ENCODE measurements at regions not wholly inside any gene's neighbourhood (a gene's known extent, or its start where the extent isn't known, plus 50 kb on each side); places are given as distances from the start of the nearest gene placed in this dataset.

GRCh38 chr4:152156442-152156841 is 379.4 kb downstream of the FBXW7 start:
- DNase-seq = no peak

DNA sequence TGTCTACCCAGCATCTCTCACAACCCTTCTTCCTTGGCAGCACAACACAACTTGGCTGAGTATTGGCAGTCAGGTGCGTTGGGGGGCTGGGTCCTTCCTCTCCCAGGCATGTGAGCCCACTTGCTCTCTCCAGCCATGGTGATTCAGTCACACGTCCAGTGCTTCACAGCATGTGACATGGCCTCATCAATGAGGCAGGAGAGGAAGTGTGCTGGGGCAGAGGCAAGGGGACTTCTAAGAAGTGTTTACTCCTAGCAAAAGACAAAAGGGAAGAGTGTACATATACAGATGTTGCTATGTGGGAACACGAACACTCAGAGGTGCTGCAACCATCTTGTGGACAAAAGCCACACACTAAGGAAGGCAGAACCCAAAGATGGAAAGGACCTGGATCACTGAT is 380.8 kb downstream of the FBXW7 start:
- DNase-seq = no peak

GRCh38 chr4:152154433-152154832 is 381.5 kb downstream of the FBXW7 start:
- no peak for DNase-seq

DNA sequence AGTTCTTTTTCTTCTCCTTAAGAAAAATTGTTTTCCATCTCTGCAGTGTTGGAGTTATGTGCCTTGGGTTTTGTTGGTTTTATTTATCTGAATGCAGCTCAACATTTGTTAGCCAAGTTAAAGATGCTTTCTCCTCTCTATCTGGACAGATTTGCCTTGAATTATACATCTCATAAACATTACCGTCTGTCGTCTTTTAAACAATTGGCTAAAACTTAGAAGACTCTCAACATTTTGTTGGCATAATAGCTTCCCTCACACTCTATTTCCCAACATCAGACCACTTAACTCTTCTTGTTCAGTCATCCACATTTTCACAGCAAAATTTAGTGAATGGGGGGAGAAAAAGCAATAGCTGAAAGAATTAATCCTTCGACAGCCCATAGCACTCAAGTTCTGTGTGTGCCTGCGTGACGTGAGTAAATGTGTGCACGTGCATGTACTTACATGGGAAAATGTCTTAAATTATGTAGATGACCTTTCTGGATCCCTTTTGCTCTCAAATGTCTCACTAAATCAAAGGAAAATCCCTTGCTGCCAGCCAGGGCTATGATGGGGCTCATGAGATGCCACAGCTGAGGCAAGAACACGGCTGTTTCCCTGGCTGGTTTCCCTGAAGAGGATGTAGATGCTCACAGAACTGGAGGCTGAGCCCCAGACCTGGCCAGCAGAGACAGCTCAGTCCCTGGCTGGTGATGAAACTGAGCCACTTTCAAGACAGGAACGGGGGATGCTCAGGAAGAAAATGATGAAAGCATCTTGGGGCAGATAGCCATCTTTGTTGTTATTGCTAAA is 382.2 kb downstream of the FBXW7 start:
- no peak for DNase-seq

- no peak for DNase-seq
Observed at GRCh38 chr4:152150214-152150613, 385.7 kb downstream of the FBXW7 start.

GRCh38 chr4:152149745-152150144 is 386.1 kb downstream of the FBXW7 start:
- no peak for DNase-seq

DNA sequence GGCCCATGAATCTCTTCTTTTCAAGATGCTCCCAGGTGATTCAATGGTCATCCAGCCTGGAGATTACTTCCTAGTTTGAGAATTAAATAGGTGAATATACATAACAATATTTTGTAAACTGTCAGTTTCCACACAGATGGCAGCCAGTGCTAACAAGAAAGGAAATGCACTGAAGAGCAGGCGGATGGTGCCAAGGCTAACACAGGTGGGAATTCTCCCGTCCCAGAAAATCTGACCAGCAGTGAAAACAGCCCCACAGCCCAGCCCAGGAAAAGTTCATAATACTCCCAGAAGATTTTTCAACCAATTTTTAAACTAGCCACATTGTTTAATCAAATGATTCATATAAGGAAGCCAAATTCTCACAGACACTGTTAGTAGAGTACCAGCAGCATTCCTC is 387.2 kb upstream of the GATB start:
- DNase-seq = no peak

DNA sequence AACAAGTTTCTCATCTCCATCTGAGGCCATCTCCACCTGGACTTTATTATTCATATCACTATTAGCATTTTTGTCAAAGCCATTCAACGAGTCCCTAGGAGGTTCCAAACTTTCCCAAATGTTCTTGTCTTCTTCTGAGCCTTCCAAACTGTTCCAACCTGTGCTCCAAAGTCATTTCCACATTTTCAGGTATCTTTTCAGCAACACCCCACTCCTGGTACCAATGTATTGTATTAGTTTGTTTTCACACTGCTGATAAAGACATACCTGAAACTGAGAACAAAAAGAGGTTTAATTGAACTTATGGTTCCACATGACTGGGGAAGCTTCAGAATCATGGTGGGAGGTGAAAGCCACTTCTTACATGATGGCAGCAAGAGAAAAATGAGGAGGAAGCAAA is 385.4 kb upstream of the GATB start:
- DNase-seq = no peak

- DNase-seq = no peak
Observed at GRCh38 chr4:152143806-152144205, 383.0 kb upstream of the GATB start.

DNA sequence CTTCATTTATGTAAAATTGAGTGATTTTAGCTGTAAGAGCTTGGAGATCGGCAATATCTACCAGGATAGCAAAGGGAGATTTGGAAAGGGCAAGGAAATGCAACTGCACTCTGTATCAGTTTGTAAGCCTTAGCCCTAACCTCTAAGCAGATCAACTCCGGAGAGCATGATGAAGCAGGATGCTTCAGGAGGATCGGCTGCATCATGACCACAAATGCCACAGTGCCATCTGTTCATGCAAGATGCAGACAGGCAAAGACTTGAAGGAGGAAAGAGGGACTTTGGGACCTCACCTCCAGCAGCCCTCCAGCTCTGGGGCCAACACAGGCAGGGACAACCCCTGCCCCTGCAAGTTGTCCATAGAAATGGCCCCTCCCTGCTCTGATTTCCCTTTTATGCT is 377.6 kb upstream of the GATB start:
- no peak for DNase-seq

DNA sequence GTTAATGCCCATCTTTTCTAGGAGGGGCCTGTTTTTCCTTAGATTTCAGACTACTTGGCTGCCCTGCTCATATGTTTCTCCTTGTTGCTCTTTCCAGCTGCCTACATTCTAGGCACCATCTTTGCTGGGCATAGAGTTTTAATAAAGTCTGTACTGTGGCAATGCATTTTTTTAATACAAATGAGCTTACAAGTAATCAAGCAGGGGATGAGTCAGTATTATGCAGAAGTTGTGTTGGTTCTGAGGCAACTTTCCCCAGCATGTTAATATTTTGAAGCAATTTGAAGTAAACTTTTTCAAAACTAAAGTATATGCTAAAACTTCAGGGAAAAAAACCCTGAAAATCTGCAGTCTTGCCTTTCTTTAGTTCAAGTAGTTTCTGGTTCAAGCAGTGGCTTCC is 372.0 kb upstream of the GATB start:
- no peak for DNase-seq

GRCh38 chr4:152128356-152128755 is 367.5 kb upstream of the GATB start:
- DNase-seq = no peak

- DNase-seq = no peak
Observed at GRCh38 chr4:152126238-152126637, 365.4 kb upstream of the GATB start.

GRCh38 chr4:152118819-152119553 is 358.2 kb upstream of the GATB start:
- DNase-seq = no peak

GRCh38 chr4:152117933-152118507 is 357.2 kb upstream of the GATB start:
- no peak for DNase-seq

DNA sequence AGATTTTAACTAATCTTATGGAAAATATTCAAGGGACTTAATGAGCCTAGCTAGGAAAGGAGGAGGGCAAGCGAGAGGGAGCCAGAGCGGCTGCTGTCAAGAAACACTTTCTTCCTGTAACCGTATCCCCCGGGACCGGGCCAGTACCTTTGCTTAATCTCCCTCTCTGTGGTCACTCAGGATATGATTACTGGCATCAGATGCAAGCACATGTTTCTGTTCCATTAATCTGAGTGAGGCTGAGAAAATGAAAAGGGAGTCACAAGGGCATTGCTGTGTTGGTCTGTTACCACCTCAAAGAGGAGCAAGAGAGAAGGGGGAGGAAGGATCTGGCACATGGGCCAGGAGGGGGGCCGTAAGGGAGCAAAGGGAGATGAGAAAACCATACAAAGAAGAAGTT is 356.7 kb upstream of the GATB start:
- no peak for DNase-seq

- no peak for DNase-seq
Observed at GRCh38 chr4:152117054-152117453, 356.2 kb upstream of the GATB start.

GRCh38 chr4:152115794-152116193 is 355.0 kb upstream of the GATB start:
- no peak for DNase-seq

- DNase-seq = no peak
Observed at GRCh38 chr4:152115118-152115517, 354.3 kb upstream of the GATB start.

GRCh38 chr4:152114562-152114961 is 353.8 kb upstream of the GATB start:
- no peak for DNase-seq

GRCh38 chr4:152112887-152113286 is 352.1 kb upstream of the GATB start:
- no peak for DNase-seq

DNA sequence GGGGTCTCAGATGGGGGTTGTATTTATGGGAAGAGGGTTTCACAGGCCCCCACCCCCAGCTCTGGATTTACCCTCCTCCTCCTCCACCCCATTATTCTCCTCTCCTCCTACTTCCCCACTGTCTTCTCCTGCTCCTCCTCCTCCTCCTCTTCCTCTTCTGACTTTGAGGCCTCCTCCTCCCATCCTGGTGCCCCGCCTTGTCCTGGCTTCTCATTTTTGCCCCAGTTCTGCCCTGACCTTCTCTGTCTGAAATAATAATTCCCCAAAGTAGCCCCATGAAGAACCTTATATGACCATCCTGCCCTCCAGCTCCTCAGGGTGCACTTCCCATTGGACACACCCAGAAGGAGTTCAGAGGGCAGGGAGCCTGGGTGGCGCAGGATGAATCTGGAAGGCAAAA is 351.4 kb upstream of the GATB start:
- no peak for DNase-seq

GRCh38 chr4:152110780-152111179 is 350.0 kb upstream of the GATB start:
- DNase-seq = no peak
